Left ventricle myocardium inferior (tissue), 1 donor: ENCODE measurements at regions not wholly inside any gene's neighbourhood (a gene's known extent, or its start where the extent isn't known, plus 50 kb on each side); places are given as distances from the start of the nearest gene placed in this dataset.

ENCODE experiments used
- DNase-seq: peaks from one replicate; pipeline ENCODE4 v3.0.0-alpha.2; 2020
- H3K27ac ChIP-seq: fragments of 200-600 bp; replicated peaks from 2 replicates; pipeline ENCODE4 v1.8.0; 2021
- H3K27me3 ChIP-seq: fragments of 200-600 bp; 2 replicates; pipeline ENCODE4 v1.8.0; 2021; ENCODE audit warnings: low read depth
- H3K36me3 ChIP-seq: fragments of 200-600 bp; 2 replicates; pipeline ENCODE4 v1.8.0; 2021
- H3K4me1 ChIP-seq: fragments of 200-600 bp; 2 replicates; pipeline ENCODE4 v1.8.0; 2021
- H3K4me3 ChIP-seq: fragments of 200-600 bp; 2 replicates; pipeline ENCODE4 v1.8.0; 2021; ENCODE audit warnings: mild to moderate bottlenecking, moderate library complexity
- H3K9me3 ChIP-seq: fragments of 200-600 bp; replicated peaks from 2 replicates; pipeline ENCODE4 v1.8.0; 2021
- CTCF ChIP-seq: fragments of 200-600 bp; IDR thresholded peaks from 2 replicates; pipeline ENCODE4 v1.8.0; 2021; ENCODE audit warnings: antibody characterized with exemption, mild to moderate bottlenecking, borderline replicate concordance
- intact Hi-C: fragments of 100-400 bp; cut with micrococcal nuclease; formaldehyde crosslinking; loops from one replicate; pipeline ENCODE4 v1.11.0; 2022
- donor health status: DM: no; HTN: yes; CAD: no; lungs with severe emphysema.

- TF ChIP-seq CTCF = no peak
- intact Hi-C loops = no loop called here
- Histone ChIP-seq H3K36me3 (no peaks in the 10 kb centered on the region), H3K9me3 (peaks cover 38% of the 10 kb centered on the region), H3K4me3 (no peak overlapping the region), H3K27ac (no peak overlapping the region), H3K27me3 (no peaks in the 10 kb centered on the region), H3K4me1 (no peaks in the 10 kb centered on the region)
- DNase-seq = no peak
Measured at GRCh38 chr6:120354452-120355098, 979.7 kb downstream of the TBC1D32 start.

DNA sequence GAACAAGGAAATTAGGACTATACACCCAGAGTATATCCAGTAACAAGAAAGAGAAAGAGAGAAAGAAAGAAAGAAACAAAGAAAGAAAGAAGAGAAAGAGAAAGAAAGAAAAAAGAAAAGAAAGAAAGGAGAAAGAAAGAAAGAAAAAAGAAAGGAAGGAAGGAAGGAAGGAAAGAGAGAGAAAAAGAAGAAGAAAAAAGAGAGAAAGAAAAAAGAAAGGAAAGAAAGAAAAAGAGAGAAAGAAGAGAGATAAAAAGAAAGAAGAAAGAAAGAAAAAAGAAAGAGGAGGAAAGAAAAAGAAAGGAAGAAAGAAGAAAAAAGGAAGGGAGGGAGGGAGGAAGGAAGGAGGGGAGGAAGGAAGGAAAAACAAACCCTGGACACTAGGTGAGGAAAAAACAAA lies 981.8 kb downstream of the TBC1D32 start:
- H3K4me3 ChIP-seq = no peak overlapping the region
- no peak for TF ChIP-seq CTCF

DNA sequence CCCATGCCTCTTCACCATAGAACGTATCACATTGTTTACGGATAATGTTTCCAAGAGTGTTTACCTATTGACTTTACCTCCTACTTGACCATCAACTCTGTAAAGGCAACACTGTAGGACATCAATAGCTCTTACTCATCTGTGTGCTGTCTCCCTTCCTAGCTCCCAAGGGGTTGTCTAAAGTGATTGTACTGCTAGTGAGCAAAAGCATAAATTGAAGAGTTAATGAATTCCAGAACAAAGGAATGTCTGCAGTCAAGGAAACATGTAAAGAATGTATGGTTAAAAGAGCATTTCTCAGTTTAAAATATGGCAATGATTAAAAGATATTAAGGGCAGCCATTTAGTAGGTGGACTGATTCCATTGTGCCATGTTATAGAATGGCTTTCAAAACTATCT lies 985.4 kb downstream of the TBC1D32 start:
- H3K9me3 ChIP-seq = peaks cover under 1% of the 10 kb centered on the region
- TF ChIP-seq CTCF = no peak
- no peaks in the 10 kb centered on the region for H3K27me3 ChIP-seq
- H3K27ac ChIP-seq = no peak overlapping the region
- no peaks in the 10 kb centered on the region for H3K36me3 ChIP-seq
- no peak overlapping the region for H3K4me3 ChIP-seq
- intact Hi-C loops = no loop called here
- H3K4me1 ChIP-seq = no peaks in the 10 kb centered on the region
- no peak for DNase-seq

More for the DNA sequence above, 981.8 kb downstream of the TBC1D32 start:
- Histone ChIP-seq H3K27me3 (no peaks in the 10 kb centered on the region), H3K4me1 (no peaks in the 10 kb centered on the region), H3K9me3 (peaks cover 18% of the 10 kb centered on the region), H3K36me3 (no peaks in the 10 kb centered on the region), H3K27ac (no peak overlapping the region)
- intact Hi-C loops = no loop called here
- no peak for DNase-seq

- Histone ChIP-seq H3K27me3 (no peaks in the 10 kb centered on the region), H3K36me3 (no peaks in the 10 kb centered on the region), H3K27ac (no peak overlapping the region), H3K9me3 (peaks cover 13% of the 10 kb centered on the region), H3K4me3 (no peak overlapping the region), H3K4me1 (no peaks in the 10 kb centered on the region)
- DNase-seq = no peak
- TF ChIP-seq CTCF = no peak
- intact Hi-C loops = no loop called here
Measured at GRCh38 chr6:120328521-120328920, 979.0 kb upstream of the MAN1A1 start.

DNA sequence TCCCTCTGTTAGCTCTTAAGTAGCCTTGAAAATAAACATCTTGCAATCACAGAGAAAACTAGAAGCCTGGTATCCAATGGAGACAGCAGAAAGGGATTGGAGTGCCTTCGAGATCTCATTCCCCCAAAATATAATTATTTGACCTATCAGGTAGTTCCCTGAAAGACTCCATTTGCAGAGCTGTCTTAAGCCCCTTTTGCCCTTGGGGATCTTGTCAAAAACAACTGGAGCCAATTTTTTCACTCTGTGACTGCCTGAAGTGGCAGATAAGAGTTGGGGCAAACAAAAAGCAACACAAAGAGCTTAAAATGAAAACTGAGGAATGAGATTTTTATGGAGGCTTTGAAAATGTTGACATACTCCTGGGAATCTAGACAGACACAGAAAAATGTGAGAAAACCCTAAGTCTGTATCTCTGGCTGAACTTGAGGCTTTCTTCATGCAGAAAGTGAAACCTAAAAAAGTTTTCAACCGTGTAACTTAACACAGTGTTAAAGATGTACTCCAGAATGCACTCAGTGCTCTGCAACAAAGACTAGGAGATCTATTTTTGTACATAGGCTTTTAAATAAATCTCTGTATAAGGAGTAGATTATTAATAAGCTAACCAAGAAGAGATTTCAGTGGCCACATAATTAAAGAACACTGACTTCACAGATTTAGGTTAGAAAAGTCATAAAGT lies 971.1 kb upstream of the MAN1A1 start:
- H3K4me1 ChIP-seq = no peaks in the 10 kb centered on the region
- no peak for DNase-seq
- TF ChIP-seq CTCF = no peak
- no peaks in the 10 kb centered on the region for H3K27me3 ChIP-seq
- H3K9me3 ChIP-seq = peaks cover 47% of the 10 kb centered on the region
- H3K27ac ChIP-seq = no peak overlapping the region
- no peak overlapping the region for H3K4me3 ChIP-seq
- intact Hi-C loops = no loop called here
- no peaks in the 10 kb centered on the region for H3K36me3 ChIP-seq
